RKO (cell line): ENCODE measurements at regions not wholly inside any gene's neighbourhood (a gene's known extent, or its start where the extent isn't known, plus 50 kb on each side); places are given as distances from the start of the nearest gene placed in this dataset.

Source experiments
- DNase-seq: peaks from one replicate; pipeline ENCODE4 v3.0.0-alpha.2; 2016; ENCODE audit warnings: low spot score

- no peak for DNase-seq
Measured at GRCh38 chr11:69545976-69546617, 64.6 kb downstream of the LINC01488 start.

- DNase-seq = no peak
Measured at GRCh38 chr11:69546735-69547370, 65.4 kb downstream of the LINC01488 start.

- no peak for DNase-seq
Measured at GRCh38 chr11:69550846-69551245, 69.4 kb downstream of the LINC01488 start.

GRCh38 chr11:69551963-69552362, 70.5 kb downstream of the LINC01488 start:
- no peak for DNase-seq

GRCh38 chr11:69552951-69553350, 71.5 kb downstream of the LINC01488 start:
- DNase-seq = no peak

GRCh38 chr11:69553416-69554357, 72.2 kb downstream of the LINC01488 start:
- DNase-seq = no peak

GRCh38 chr11:69554849-69555248, 73.4 kb downstream of the LINC01488 start:
- no peak for DNase-seq

- no peak for DNase-seq
Measured at GRCh38 chr11:69557266-69557665, 75.8 kb downstream of the LINC01488 start.

GRCh38 chr11:69558519-69558941, 77.1 kb downstream of the LINC01488 start:
- DNase-seq = no peak

- no peak for DNase-seq
Measured at GRCh38 chr11:69559181-69559580, 77.7 kb downstream of the LINC01488 start.

GRCh38 chr11:69560141-69560790, 78.8 kb downstream of the LINC01488 start:
- no peak for DNase-seq

GRCh38 chr11:69562302-69562701, 78.7 kb upstream of the CCND1 start:
- no peak for DNase-seq

- no peak for DNase-seq
Measured at GRCh38 chr11:69562816-69563215, 78.1 kb upstream of the CCND1 start.

GRCh38 chr11:69563306-69563705, 77.7 kb upstream of the CCND1 start:
- no peak for DNase-seq

GRCh38 chr11:69563946-69564775, 76.8 kb upstream of the CCND1 start:
- no peak for DNase-seq

GRCh38 chr11:69566001-69566400, 75.0 kb upstream of the CCND1 start:
- no peak for DNase-seq

- no peak for DNase-seq
Measured at GRCh38 chr11:69567951-69568808, 72.8 kb upstream of the CCND1 start.

- no peak for DNase-seq
Measured at GRCh38 chr11:69568809-69569097, 72.2 kb upstream of the CCND1 start.

- no peak for DNase-seq
Measured at GRCh38 chr11:69569306-69570200, 71.4 kb upstream of the CCND1 start.
